Hepatocyte (in vitro differentiated cells): ENCODE measurements at regions not wholly inside any gene's neighbourhood (a gene's known extent, or its start where the extent isn't known, plus 50 kb on each side); places are given as distances from the start of the nearest gene placed in this dataset.

Source experiments
- DNase-seq: peaks from one replicate; pipeline ENCODE4 v3.0.0-alpha.2; 2016; ENCODE audit warnings: low spot score
- H2AFZ ChIP-seq: fragments of 200-600 bp; sonication (generic); 2 replicates; pipeline ENCODE4 v1.6.0; 2016; ENCODE audit warnings: antibody characterized with exemption, mild to moderate bottlenecking
- H3K27ac ChIP-seq: fragments of 200-600 bp; sonication (generic); 2 replicates; pipeline ENCODE4 v1.5.1; 2016; ENCODE audit warnings: mild to moderate bottlenecking
- H3K27me3 ChIP-seq: fragments of 200-600 bp; sonication (generic); 2 replicates; pipeline ENCODE4 v1.6.1; 2016
- H3K36me3 ChIP-seq: fragments of 200-600 bp; sonication (generic); replicated peaks from 2 replicates; pipeline ENCODE4 v1.5.1; 2016; ENCODE audit warnings: low read depth; ENCODE audit not compliant: insufficient read depth
- H3K4me1 ChIP-seq: fragments of 200-600 bp; sonication (generic); 2 replicates; pipeline ENCODE4 v1.5.1; 2016; ENCODE audit warnings: mild to moderate bottlenecking, moderate library complexity; ENCODE audit not compliant: insufficient read depth
- H3K4me2 ChIP-seq: fragments of 200-600 bp; sonication (generic); 2 replicates; pipeline ENCODE4 v1.6.0; 2016
- H3K4me3 ChIP-seq: fragments of 200-600 bp; sonication (generic); 2 replicates; pipeline ENCODE4 v1.5.1; 2016; ENCODE audit warnings: mild to moderate bottlenecking
- H3K79me2 ChIP-seq: fragments of 200-600 bp; sonication (generic); 2 replicates; pipeline ENCODE4 v1.6.0; 2017; ENCODE audit warnings: mild to moderate bottlenecking
- H3K9me2 ChIP-seq: fragments of 200-600 bp; sonication (generic); replicated peaks from 2 replicates; pipeline ENCODE4 v1.6.0; 2017; ENCODE audit warnings: mild to moderate bottlenecking; ENCODE audit not compliant: insufficient read depth
- H3K9me3 ChIP-seq: fragments of 200-600 bp; sonication (generic); 2 replicates; pipeline ENCODE4 v1.5.1; 2016; ENCODE audit warnings: low read depth, mild to moderate bottlenecking
- H4K20me1 ChIP-seq: fragments of 200-600 bp; sonication (generic); 2 replicates; pipeline ENCODE4 v1.6.0; 2016; ENCODE audit warnings: mild to moderate bottlenecking; ENCODE audit not compliant: insufficient read depth, poor library complexity, severe bottlenecking
- EZH2 ChIP-seq: fragments of 200-600 bp; sonication (generic); IDR thresholded peaks from 2 replicates; pipeline ENCODE4 v1.6.1; 2016; ENCODE audit warnings: antibody characterized with exemption, mild to moderate bottlenecking, borderline replicate concordance
- EZH2phosphoT487 ChIP-seq: fragments of 200-600 bp; sonication (generic); IDR thresholded peaks from one replicate; pipeline ENCODE4 v1.6.1; 2018; ENCODE audit warnings: antibody characterized with exemption, mild to moderate bottlenecking, low read depth, moderate library complexity; ENCODE audit not compliant: unreplicated experiment, severe bottlenecking
- WGBS: methylation state at CpG from one replicate; pipeline ENCODE4 v1.1.6; 2016; ENCODE audit warnings: low lambda C conversion rate; ENCODE audit errors: missing lambda C conversion rate; 5-methylcytosine and 5-hydroxymethylcytosine counted together
- TF ChIP-seq, protein P1 (sequence below): fragments of 200-600 bp; sonication (generic); IDR thresholded peaks from 2 replicates; pipeline ENCODE4 v1.5.1; 2016; ENCODE audit warnings: antibody characterized with exemption, mild to moderate bottlenecking; ENCODE audit not compliant: poor library complexity

DNA sequence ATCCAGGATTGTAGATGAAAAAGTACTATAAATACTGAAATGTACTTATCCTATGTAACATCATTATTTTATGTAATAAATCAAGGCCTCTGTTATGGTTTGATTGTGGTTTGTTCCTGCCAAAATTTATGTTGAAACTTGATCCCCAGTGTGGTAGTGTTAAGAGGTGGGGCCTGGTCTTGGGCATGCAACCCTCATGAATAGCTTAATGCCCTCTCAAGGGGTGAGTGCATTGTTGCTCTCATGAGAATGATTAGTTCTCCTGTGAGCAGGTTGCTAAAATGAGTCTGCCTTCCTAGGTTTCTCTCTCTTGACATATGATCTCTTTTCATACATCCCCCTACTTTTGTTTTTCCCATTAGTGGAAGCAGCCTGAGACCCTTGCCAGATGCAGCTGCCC lies 915.4 kb downstream of the TSN start:
- H2AFZ ChIP-seq = no peak overlapping the region

DNA sequence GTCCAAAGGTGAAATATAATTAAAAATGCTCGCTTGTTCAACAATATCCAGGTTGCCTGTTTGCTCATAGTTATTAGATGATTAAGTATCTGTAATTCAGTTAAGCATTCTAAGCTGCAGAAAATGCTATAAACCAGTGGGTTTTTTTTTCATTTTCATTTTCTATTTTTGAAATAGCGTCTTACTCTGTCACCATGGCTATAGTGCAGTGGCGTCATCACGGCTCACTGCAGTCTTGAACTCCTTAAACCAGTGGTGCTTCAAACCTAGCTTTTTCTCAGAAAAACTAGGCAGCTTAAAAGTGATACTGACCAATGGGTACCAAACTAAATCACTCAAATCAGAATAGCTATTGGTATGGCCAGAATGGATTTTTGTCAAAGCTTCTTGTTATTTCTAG lies 925.2 kb downstream of the TSN start:
- Histone ChIP-seq H3K27ac (no peak overlapping the region), H3K36me3 (no peaks in the 10 kb centered on the region), H3K4me2 (no peak overlapping the region), H4K20me1 (no peaks in the 10 kb centered on the region), H2AFZ (no peak overlapping the region), H3K4me1 (peaks cover 3% of the 10 kb centered on the region), H3K79me2 (no peaks in the 10 kb centered on the region), H3K9me3 (no peaks in the 10 kb centered on the region), H3K27me3 (no peaks in the 10 kb centered on the region), H3K4me3 (no peak overlapping the region), H3K9me2 (no peaks in the 10 kb centered on the region)
- TF ChIP-seq EZH2 (no peak), EZH2phosphoT487 (no peak)
- TF ChIP-seq, protein P1, sequence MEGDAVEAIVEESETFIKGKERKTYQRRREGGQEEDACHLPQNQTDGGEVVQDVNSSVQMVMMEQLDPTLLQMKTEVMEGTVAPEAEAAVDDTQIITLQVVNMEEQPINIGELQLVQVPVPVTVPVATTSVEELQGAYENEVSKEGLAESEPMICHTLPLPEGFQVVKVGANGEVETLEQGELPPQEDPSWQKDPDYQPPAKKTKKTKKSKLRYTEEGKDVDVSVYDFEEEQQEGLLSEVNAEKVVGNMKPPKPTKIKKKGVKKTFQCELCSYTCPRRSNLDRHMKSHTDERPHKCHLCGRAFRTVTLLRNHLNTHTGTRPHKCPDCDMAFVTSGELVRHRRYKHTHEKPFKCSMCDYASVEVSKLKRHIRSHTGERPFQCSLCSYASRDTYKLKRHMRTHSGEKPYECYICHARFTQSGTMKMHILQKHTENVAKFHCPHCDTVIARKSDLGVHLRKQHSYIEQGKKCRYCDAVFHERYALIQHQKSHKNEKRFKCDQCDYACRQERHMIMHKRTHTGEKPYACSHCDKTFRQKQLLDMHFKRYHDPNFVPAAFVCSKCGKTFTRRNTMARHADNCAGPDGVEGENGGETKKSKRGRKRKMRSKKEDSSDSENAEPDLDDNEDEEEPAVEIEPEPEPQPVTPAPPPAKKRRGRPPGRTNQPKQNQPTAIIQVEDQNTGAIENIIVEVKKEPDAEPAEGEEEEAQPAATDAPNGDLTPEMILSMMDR = no peak
- WGBS = 96% methylated on average over 4 of the region's 4 CpGs
- no peak for DNase-seq

More for the DNA sequence above, 915.4 kb downstream of the TSN start:
- TF ChIP-seq, protein P1 = no peak
- no peak for TF ChIP-seq EZH2phosphoT487
- no peak for TF ChIP-seq EZH2
- DNase-seq = no peak
- H3K36me3 ChIP-seq = no peaks in the 10 kb centered on the region
- no peaks in the 10 kb centered on the region for H4K20me1 ChIP-seq
- H3K4me3 ChIP-seq = no peak overlapping the region
- no peaks in the 10 kb centered on the region for H3K79me2 ChIP-seq
- no peak overlapping the region for H3K27ac ChIP-seq
- H3K4me1 ChIP-seq = no peaks in the 10 kb centered on the region
- no peaks in the 10 kb centered on the region for H3K9me3 ChIP-seq
- no peaks in the 10 kb centered on the region for H3K27me3 ChIP-seq
- no peak overlapping the region for H3K4me2 ChIP-seq
- no peaks in the 10 kb centered on the region for H3K9me2 ChIP-seq

DNA sequence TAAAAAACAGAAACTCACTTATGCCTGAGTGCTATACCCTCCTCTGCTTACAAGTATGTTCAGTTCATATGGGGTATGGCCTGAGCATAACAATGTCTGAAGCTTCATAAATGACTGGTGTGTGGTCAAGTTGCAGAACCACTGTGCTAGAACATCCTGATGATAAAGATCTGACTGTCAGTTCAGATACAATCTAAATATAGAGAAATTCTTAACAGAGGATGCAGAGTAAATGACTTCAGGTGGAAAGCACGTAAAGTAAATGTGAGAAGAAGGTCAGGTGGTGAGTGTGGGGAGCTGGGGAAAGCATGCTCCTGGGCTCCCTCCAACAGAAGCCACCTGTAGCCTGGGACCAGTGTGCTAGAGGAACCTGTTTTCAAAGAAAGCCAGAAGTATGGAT lies 926.2 kb downstream of the TSN start:
- H2AFZ ChIP-seq = no peak overlapping the region
- H3K27ac ChIP-seq = no peak overlapping the region
- 68% methylated on average over 1 of the region's 1 CpG for WGBS
- TF ChIP-seq, protein P1 = no peak
- TF ChIP-seq EZH2 (no peak), EZH2phosphoT487 (no peak)
- no peaks in the 10 kb centered on the region for H3K9me3 ChIP-seq
- no peaks in the 10 kb centered on the region for H3K36me3 ChIP-seq
- H3K4me1 ChIP-seq = peaks cover 3% of the 10 kb centered on the region
- no peaks in the 10 kb centered on the region for H3K27me3 ChIP-seq
- no peaks in the 10 kb centered on the region for H4K20me1 ChIP-seq
- H3K4me2 ChIP-seq = no peak overlapping the region
- H3K9me2 ChIP-seq = no peaks in the 10 kb centered on the region
- H3K4me3 ChIP-seq = no peak overlapping the region
- DNase-seq = no peak
- H3K79me2 ChIP-seq = no peaks in the 10 kb centered on the region

DNA sequence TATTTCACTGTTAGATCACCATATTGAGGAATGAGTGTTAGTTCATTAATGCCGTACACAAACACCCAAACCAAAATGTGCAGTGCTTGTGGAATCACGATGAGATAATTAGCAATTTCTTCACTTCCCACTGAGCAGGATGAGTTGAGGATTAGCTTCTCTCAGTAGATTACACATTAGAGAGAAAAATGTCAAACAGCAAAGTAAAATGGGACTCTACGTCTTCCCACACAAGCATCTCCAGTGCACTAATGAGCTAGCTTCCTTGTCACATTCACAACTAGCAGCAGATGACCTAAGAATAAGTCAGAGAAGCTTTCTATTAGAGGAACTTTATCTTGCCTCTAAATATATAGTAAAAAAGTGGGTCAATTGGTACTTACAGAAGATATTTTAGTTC lies 926.9 kb downstream of the TSN start:
- Histone ChIP-seq H3K4me2 (no peak overlapping the region), H3K36me3 (no peaks in the 10 kb centered on the region), H3K27ac (no peak overlapping the region), H3K4me1 (peaks cover 3% of the 10 kb centered on the region), H3K9me3 (no peaks in the 10 kb centered on the region), H3K4me3 (no peak overlapping the region), H2AFZ (no peak overlapping the region), H3K79me2 (no peaks in the 10 kb centered on the region), H3K9me2 (no peaks in the 10 kb centered on the region), H4K20me1 (no peaks in the 10 kb centered on the region), H3K27me3 (no peaks in the 10 kb centered on the region)
- DNase-seq = no peak
- TF ChIP-seq, protein P1 = no peak
- TF ChIP-seq EZH2phosphoT487 (no peak), EZH2 (no peak)
- 86% methylated on average over 3 of the region's 3 CpGs for WGBS
